Heart left ventricle (tissue), 16 donors: ENCODE measurements at regions not wholly inside any gene's neighbourhood (a gene's known extent, or its start where the extent isn't known, plus 50 kb on each side); places are given as distances from the start of the nearest gene placed in this dataset.

ENCODE experiments used
- ATAC-seq, 4 donors: fragments of 200-7000 bp; cut with Tn5 transposase; one replicate each; pipeline ENCODE4 v1.9.1; 2020 to 2022; ENCODE audit warnings: moderate library complexity in 4 of 4, mild to moderate bottlenecking in 3 of 4, moderate number of reproducible peaks in 1 of 4
- DNase-seq, 5 donors: peaks; one replicate each; pipeline ENCODE4 v3.0.0-alpha.2; 2020
- H3K27ac ChIP-seq, 12 donors: fragments of 200-600 bp; sonication (generic) in 4 of 12; one replicate each; pipeline versions ENCODE4 v1.5.0 to v1.8.0; 2016 to 2022; ENCODE audit warnings: mild to moderate bottlenecking in 2 of 12
- H3K27me3 ChIP-seq, 9 donors: fragments of 200-600 bp; sonication (generic) in 2 of 9; one replicate each; pipeline versions ENCODE4 v1.5.1 to v1.8.0; 2016 to 2022; ENCODE audit warnings: mild to moderate bottlenecking in 3 of 9
- H3K36me3 ChIP-seq, 9 donors: fragments of 200-600 bp; sonication (generic) in 2 of 9; one replicate each; pipeline versions ENCODE4 v1.5.0 to v1.8.0; 2018 to 2022; ENCODE audit warnings: mild to moderate bottlenecking in 2 of 9
- H3K4me1 ChIP-seq, 12 donors: fragments of 200-600 bp; sonication (generic) in 4 of 12; one replicate each; pipeline versions ENCODE4 v1.5.0 to v1.8.0; 2016 to 2022; ENCODE audit warnings: mild to moderate bottlenecking in 3 of 12
- H3K4me3 ChIP-seq, 12 donors: fragments of 200-600 bp; sonication (generic) in 4 of 12; one replicate each; pipeline versions ENCODE4 v1.5.0 to v1.8.0; 2017 to 2022; ENCODE audit warnings: mild to moderate bottlenecking in 9 of 12, moderate library complexity in 4 of 12
- H3K9me3 ChIP-seq, 12 donors: fragments of 200-600 bp; sonication (generic) in 4 of 12; one replicate each; pipeline versions ENCODE4 v1.5.0 to v1.8.0; 2016 to 2022; ENCODE audit warnings: mild to moderate bottlenecking in 1 of 12
- POLR2A ChIP-seq, 2 donors: fragments of 450-650 bp; IDR thresholded peaks; one replicate each; pipeline ENCODE4 v1.6.1; 2017; ENCODE audit warnings: antibody characterized with exemption in 2 of 2, mild to moderate bottlenecking in 2 of 2, moderate library complexity in 2 of 2
- WGBS, 4 donors: extraction: QIAGEN DNeasy Blood & Tissue Kit in 2 of 4; methylation state at CpG; one replicate each; pipeline versions ENCODE4 v1.1.5 to v1.1.7; 2013 to 2018; 5-methylcytosine and 5-hydroxymethylcytosine counted together
- intact Hi-C, 10 donors: fragments of 100-400 bp; cut with DNase I; formaldehyde crosslinking; loops; one replicate each; pipeline versions ENCODE4 v1.11.1 to v1.14.2; 2022
- TF ChIP-seq, protein P1 (sequence below), 12 donors: fragments of 200-600 bp; sonication (generic) in 4 of 12; IDR thresholded peaks; one replicate each; pipeline versions ENCODE4 v1.5.0 to v1.8.0; 2018 to 2022; ENCODE audit warnings: antibody characterized with exemption in 12 of 12, mild to moderate bottlenecking in 5 of 12
- donor health status: ischemic (EF 13 %, LVEDD 7.1; RV severe dilation, severe dysfunction).
- donor health status: healthy with polysubstance abuse.
- donor health status: DM: no; HTN: yes; CAD: no.
- donor health status: DM: no; HTN: no; CAD: no.
- donor health status: ischemic (EF 25% LVEDD 6.9; RV normal size, moderate dysfunction).
- donor health status: ischemic (EF 25% LVEDD 5.7; RV mildly dilated, moderate dysfunction).
- donor health status: healthy.
- donor health status: DM: yes; HTN: yes; CAD: no.
- donor health status: ischemic (EF 35%, LVEDD 5.7; RV mildly dilated, moderate dysfunction).
- donor health status: nonischemic (EF 11% LVEDD 7.7; RV severe dilation, severe dysfunction).
- donor health status: DM: yes; HTN: yes; CAD: no.
- donor health status: PGD.
- donor health status: ischemic (EF 29% LVEDD 5.4; RV normal size, mild dysfunction).
- donor health status: nonischemic (EF 23%, LVEDD 6.1; RV moderate dilation, normal function).

DNA sequence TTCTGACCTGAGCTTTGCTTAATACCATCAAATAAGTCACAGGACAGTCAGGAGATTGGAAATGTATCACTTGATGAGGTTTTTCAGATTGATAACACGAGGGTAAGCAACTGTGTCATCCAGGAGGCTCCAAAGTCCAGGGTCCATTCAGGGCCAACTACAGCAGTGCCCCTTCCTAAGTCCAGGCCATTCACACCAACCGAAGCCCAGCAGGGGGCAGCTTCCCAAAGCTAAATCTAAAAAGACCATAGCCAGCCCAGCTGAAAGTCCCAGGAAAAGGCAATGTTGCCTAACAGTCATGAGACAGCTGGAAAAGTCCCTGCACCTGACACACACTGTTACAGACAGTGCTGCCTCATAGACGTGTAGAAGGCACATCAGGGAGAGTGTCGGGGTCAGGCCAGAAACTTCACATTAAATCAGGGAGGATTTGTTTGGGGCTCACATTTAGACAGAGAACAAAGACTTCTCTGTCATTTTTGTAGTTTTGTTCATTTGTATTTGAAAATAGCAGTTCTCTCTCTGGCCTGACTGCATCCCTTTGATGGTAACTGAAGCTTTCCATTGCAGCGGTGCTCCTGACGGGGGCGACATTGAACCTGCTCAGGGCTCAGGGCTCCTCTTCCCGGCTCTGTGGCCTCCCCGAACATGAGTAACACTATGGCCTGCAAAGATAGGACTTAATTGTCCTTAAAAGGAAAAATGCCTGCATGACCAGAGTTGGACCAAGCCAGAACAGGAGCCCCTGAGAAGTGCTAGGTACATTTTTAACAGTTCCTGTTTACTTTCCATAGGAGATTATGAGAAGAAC is 200.4 kb downstream of the NRIP1 start:
- no peak overlapping the region for H3K4me3 ChIP-seq
- 22 to 36% (median 31%) methylated on average over 8 to 9 of the region's 9 CpGs for whole genome bisulfite sequencing, 4 donors
- intact Hi-C loops = loop anchor here (1.0 to 10.0 kb wide), 13 partner anchors 43 to 728 kb away; partner anchors contain the start of gene NRIP1 (in 7 of the 10)
- H3K9me3 ChIP-seq = no peaks in the 10 kb centered on the region
- DNase-seq (peak; percentile 57 to 78 (median 72)), ATAC-seq (peak; percentile 84 to 95 (median 94))
- TF ChIP-seq, protein P1, sequence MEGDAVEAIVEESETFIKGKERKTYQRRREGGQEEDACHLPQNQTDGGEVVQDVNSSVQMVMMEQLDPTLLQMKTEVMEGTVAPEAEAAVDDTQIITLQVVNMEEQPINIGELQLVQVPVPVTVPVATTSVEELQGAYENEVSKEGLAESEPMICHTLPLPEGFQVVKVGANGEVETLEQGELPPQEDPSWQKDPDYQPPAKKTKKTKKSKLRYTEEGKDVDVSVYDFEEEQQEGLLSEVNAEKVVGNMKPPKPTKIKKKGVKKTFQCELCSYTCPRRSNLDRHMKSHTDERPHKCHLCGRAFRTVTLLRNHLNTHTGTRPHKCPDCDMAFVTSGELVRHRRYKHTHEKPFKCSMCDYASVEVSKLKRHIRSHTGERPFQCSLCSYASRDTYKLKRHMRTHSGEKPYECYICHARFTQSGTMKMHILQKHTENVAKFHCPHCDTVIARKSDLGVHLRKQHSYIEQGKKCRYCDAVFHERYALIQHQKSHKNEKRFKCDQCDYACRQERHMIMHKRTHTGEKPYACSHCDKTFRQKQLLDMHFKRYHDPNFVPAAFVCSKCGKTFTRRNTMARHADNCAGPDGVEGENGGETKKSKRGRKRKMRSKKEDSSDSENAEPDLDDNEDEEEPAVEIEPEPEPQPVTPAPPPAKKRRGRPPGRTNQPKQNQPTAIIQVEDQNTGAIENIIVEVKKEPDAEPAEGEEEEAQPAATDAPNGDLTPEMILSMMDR (IDR thresholded peaks at IDR 0.05) = peak; percentile 51 to 72 (median 59)
- TF ChIP-seq POLR2A (IDR thresholded peaks at IDR 0.05) = no peak
- H3K36me3 ChIP-seq = no peaks in the 10 kb centered on the region
- no peaks in the 10 kb centered on the region for H3K27me3 ChIP-seq
- peaks cover 0 to 52% (median 4%) of the 10 kb centered on the region in 12 donors for H3K4me1 ChIP-seq
- peak overlapping the region in 2 of 12 donors; percentile 17 to 30 for H3K27ac ChIP-seq

DNA sequence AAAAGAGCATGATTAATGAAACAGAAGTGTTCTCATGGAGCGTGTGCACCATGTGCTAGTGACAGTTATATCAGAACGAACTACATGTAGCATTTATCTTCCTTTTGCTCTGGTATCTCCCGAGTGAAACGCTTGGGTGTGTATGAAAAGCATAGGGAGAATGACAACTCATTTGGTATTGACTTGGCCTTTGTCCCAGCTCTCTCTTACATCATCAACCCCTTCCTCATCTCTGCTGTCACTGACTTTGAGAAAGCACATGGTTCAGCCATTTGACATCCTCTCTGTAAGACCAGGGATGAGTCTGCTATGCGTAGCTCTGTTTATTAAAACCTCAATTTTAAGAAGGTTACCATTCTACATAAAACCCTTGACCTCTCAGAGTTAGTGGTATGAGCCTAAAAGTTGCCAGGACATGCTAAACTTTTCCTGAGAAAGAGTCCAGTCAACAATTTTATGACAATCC is 201.0 kb downstream of the NRIP1 start:
- no peaks in the 10 kb centered on the region for H3K27me3 ChIP-seq
- no peak for TF ChIP-seq POLR2A (IDR thresholded peaks at IDR 0.05)
- TF ChIP-seq, protein P1 (IDR thresholded peaks at IDR 0.05) = no peak
- H3K27ac ChIP-seq = no peak overlapping the region
- intact Hi-C loops = loop anchor here (1.0 to 10.0 kb wide), 11 partner anchors 44 to 729 kb away; partner anchors contain the start of gene NRIP1 (in 6 of the 10)
- no peak overlapping the region for H3K4me3 ChIP-seq
- 61 to 79% (median 75%) methylated on average over 5 of the region's 5 CpGs for WGBS, 4 donors
- no peaks in the 10 kb centered on the region for H3K9me3 ChIP-seq
- DNase-seq (no peak), ATAC-seq (peak in 1 of 4 donors; percentile 40)
- peaks cover 0 to 46% (median 2%) of the 10 kb centered on the region in 12 donors for H3K4me1 ChIP-seq
- no peaks in the 10 kb centered on the region for H3K36me3 ChIP-seq

DNA sequence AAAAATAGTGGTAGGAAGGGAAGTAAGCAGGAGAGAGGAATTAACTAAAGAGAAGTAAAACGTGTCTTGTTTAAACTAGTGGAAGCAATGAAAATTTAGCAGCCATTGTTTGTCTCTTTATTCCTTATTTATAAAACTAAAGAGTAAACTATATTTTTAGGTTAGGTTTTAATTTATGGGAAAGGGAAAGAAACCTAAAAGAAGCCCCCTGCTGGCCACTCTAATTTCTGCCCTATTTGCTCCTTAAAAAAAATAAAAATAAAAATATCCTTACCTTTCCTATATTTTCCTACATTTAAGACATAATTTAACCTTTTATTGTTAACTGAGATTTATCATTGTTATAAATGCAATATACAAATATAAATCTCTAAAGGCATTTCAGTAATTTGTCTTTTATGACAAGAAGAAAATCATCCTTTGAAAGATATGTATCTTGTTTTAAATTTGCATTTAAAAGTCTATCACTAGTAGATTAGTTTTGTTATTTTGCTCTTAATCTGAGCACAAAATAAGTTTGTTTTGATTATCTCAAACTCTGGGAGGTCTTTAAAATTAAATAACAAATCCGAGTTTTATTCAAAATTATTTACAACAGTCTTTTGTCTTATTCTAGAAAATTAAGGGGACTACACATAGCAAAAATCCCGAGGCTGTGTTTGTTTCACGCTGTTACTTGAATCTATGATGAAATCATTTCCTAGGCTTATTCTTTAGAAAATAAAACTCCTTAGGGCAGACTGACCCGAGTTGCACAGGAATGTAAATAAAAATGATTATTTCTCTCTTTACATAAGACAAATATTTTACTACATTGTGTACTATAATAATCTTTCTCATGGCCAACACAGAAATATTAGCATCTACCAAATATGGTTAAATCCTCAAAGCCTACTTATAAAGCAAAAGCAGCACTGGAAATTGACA is 201.7 kb downstream of the NRIP1 start:
- TF ChIP-seq POLR2A (IDR thresholded peaks at IDR 0.05) = no peak
- TF ChIP-seq, protein P1 (IDR thresholded peaks at IDR 0.05) = peak; percentile 36 to 64 (median 49)
- no peaks in the 10 kb centered on the region for H3K36me3 ChIP-seq
- intact Hi-C loops = loop anchor here (1.0 to 10.0 kb wide), 11 partner anchors 44 to 729 kb away; partner anchors contain the start of gene NRIP1 (in 6 of the 10)
- no peak overlapping the region for H3K4me3 ChIP-seq
- H3K27ac ChIP-seq = no peak overlapping the region
- ATAC-seq = no peak
- peaks cover 0 to 39% (median 2%) of the 10 kb centered on the region in 12 donors for H3K4me1 ChIP-seq
- WGBS, 4 donors = 52 to 57% (median 55%) methylated on average over 5 of the region's 5 CpGs
- no peaks in the 10 kb centered on the region for H3K9me3 ChIP-seq
- no peaks in the 10 kb centered on the region for H3K27me3 ChIP-seq
- DNase-seq = no peak
